Lung (tissue), 11 donors: ENCODE measurements at regions not wholly inside any gene's neighbourhood (a gene's known extent, or its start where the extent isn't known, plus 50 kb on each side); places are given as distances from the start of the nearest gene placed in this dataset.
"Not testable (repeated sequence)": the region's sequence is repeated elsewhere in the genome, so short reads cannot be mapped to it uniquely, and the experiment has no call there.

Source experiments
- ATAC-seq: fragments of 200-7000 bp; cut with Tn5 transposase; one replicate; pipeline ENCODE4 v1.9.1; 2020; ENCODE audit warnings: moderate number of reproducible peaks; ENCODE audit not compliant: insufficient read depth, low FRiP score
- DNase-seq, 3 donors: peaks; one replicate each; pipeline ENCODE4 v3.0.0-alpha.2; 2013 to 2017
- H3K27ac ChIP-seq, 2 donors: one replicate each; pipeline ENCODE4 v1.5.1; 2013; ENCODE audit warnings: mild to moderate bottlenecking in 2 of 2, moderate library complexity in 2 of 2, control low read depth in 1 of 2, inconsistent platforms in 1 of 2, low read depth in 1 of 2, low read length in 1 of 2
- H3K27me3 ChIP-seq, 3 donors: one replicate each; pipeline ENCODE4 v1.5.1; 2013; ENCODE audit warnings: low read length in 2 of 3; ENCODE audit not compliant: control insufficient read depth in 3 of 3, insufficient read depth in 3 of 3
- H3K36me3 ChIP-seq, 4 donors: one replicate each; pipeline ENCODE4 v1.5.1; 2013; ENCODE audit warnings: low read length in 4 of 4, mild to moderate bottlenecking in 1 of 4, moderate library complexity in 1 of 4; ENCODE audit not compliant: control insufficient read depth in 4 of 4, insufficient read depth in 4 of 4
- H3K4me1 ChIP-seq, 5 donors: one replicate each; pipeline ENCODE4 v1.5.1; 2013; ENCODE audit warnings: low read length in 5 of 5, mild to moderate bottlenecking in 2 of 5, moderate library complexity in 1 of 5; ENCODE audit not compliant: control insufficient read depth in 5 of 5, insufficient read depth in 5 of 5
- H3K4me3 ChIP-seq: one replicate; pipeline ENCODE4 v1.5.1; 2013; ENCODE audit warnings: mild to moderate bottlenecking, control low read depth, moderate library complexity
- H3K9ac ChIP-seq, 2 donors: one replicate each; pipeline ENCODE4 v1.5.1; 2013; ENCODE audit warnings: low read length in 2 of 2, control low read depth in 1 of 2; ENCODE audit not compliant: insufficient read depth in 1 of 2
- H3K9me3 ChIP-seq, 4 donors: one replicate each; pipeline ENCODE4 v1.5.1; 2013; ENCODE audit warnings: low read length in 3 of 4, mild to moderate bottlenecking in 1 of 4, moderate library complexity in 1 of 4; ENCODE audit not compliant: control insufficient read depth in 4 of 4, insufficient read depth in 3 of 4
- CTCF ChIP-seq: IDR thresholded peaks from 2 replicates; pipeline ENCODE4 v1.5.1; 2012; ENCODE audit warnings: mild to moderate bottlenecking; ENCODE audit errors: control extremely low read depth, extremely low read depth
- WGBS, 2 donors: extraction: QIAGEN DNeasy Blood & Tissue Kit; methylation state at CpG; one replicate each; pipeline ENCODE4 v1.1.7; 2013; 5-methylcytosine and 5-hydroxymethylcytosine counted together
- donor health status: control.
- donor health status: control.
- donor health status: Bipolar disorder and iron deficiency.
- donor health status: healthy.
- donor health status: DM: yes; HTN: yes; CAD: no.

DNA sequence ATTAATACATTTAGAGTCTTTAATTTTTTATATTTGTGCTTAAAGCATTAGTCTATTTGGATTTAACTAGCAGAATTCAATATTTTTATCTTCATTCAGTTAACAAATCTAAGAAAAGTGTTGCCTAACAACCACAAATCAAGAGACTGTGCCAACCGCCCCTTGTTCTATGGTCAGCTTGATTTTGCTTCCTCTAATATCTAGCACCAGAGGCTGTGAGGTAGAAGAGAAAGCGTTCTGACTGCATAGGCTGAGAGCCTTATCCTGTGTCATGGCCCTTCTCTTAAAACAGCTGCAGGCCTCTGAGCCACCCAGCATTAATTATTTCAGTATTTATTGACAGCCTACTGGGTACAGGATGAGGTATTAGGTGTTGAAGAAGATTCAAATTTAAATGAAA, 693.0 kb upstream of the CDH6 start:
- Histone ChIP-seq H3K36me3 (no peaks in the 10 kb centered on the region), H3K9me3 (peaks cover 0 to 3% (median 0%) of the 10 kb centered on the region in 4 donors), H3K9ac (no peak overlapping the region), H3K27ac (no peak overlapping the region), H3K4me3 (no peak overlapping the region), H3K27me3 (no peaks in the 10 kb centered on the region), H3K4me1 (no peaks in the 10 kb centered on the region)
- 74 to 80% methylated on average over 2 of the region's 2 CpGs for WGBS, 2 donors
- DNase-seq = no peak
- ATAC-seq = no peak
- TF ChIP-seq CTCF = no peak

- Histone ChIP-seq H3K36me3 (no peaks in the 10 kb centered on the region), H3K4me3 (no peak overlapping the region), H3K27me3 (no peaks in the 10 kb centered on the region), H3K4me1 (no peaks in the 10 kb centered on the region), H3K27ac (no peak overlapping the region), H3K9me3 (peaks cover 0 to 3% (median 0%) of the 10 kb centered on the region in 4 donors), H3K9ac (no peak overlapping the region)
- no peak for ATAC-seq
- 64 to 67% methylated on average over 4 of the region's 4 CpGs for WGBS, 2 donors
- no peak for TF ChIP-seq CTCF
- DNase-seq = no peak
Measured at GRCh38 chr5:30499402-30499801, 694.1 kb upstream of the CDH6 start.

- no peak for TF ChIP-seq CTCF
- ATAC-seq = no peak
- 0 to 29% methylated on average over 1 of the region's 1 CpG for WGBS, 2 donors
Measured at GRCh38 chr5:30498972-30499371, 694.5 kb upstream of the CDH6 start.

DNA sequence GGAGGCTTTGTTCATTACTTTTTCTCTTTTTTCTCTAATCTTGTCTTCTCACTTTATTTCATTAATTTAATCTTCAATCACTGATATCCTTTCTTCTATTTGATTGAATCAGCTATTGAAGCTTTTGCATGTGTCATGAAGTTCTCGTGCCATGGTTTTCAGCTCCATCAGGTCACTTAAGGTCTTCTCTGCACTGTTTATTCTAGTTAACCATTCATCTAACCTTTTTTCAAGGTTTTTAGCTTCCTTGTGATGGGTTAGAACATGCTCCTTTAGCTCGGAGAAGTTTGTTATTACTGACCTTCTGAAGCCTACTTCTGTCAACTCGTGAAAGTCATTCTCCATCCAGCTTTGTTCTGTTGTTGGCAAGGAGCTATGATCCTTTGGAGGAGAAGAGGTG, 695.0 kb upstream of the CDH6 start:
- not testable (repeated sequence) for DNase-seq, H3K36me3 ChIP-seq, H3K27me3 ChIP-seq, H3K9me3 ChIP-seq, H3K4me3 ChIP-seq, H3K4me1 ChIP-seq, H3K9ac ChIP-seq, ATAC-seq, H3K27ac ChIP-seq
- WGBS, 2 donors = 77 to 78% methylated on average over 3 of the region's 3 CpGs

More at GRCh38 chr5:30498972-30499371, 694.5 kb upstream of the CDH6 start:
- no peaks in the 10 kb centered on the region for H3K4me1 ChIP-seq
- DNase-seq = no peak
- H3K4me3 ChIP-seq = no peak overlapping the region
- H3K27ac ChIP-seq = no peak overlapping the region
- H3K27me3 ChIP-seq = no peaks in the 10 kb centered on the region
- no peak overlapping the region for H3K9ac ChIP-seq
- H3K9me3 ChIP-seq = peaks cover 0 to 3% (median 0%) of the 10 kb centered on the region in 4 donors
- H3K36me3 ChIP-seq = no peaks in the 10 kb centered on the region

- H3K9me3 ChIP-seq, H3K27me3 ChIP-seq, H3K36me3 ChIP-seq, DNase-seq, H3K4me1 ChIP-seq, H3K9ac ChIP-seq, H3K27ac ChIP-seq, H3K4me3 ChIP-seq, ATAC-seq: not testable (repeated sequence)
- WGBS, 2 donors = 78 to 83% methylated on average over 5 of the region's 7 CpGs
Measured at GRCh38 chr5:30494113-30494512, 699.4 kb upstream of the CDH6 start.
